Lung (tissue), 11 donors: ENCODE measurements at regions not wholly inside any gene's neighbourhood (a gene's known extent, or its start where the extent isn't known, plus 50 kb on each side); places are given as distances from the start of the nearest gene placed in this dataset.

ENCODE experiments used
- ATAC-seq: fragments of 200-7000 bp; cut with Tn5 transposase; one replicate; pipeline ENCODE4 v1.9.1; 2020; ENCODE audit warnings: moderate number of reproducible peaks; ENCODE audit not compliant: insufficient read depth, low FRiP score
- DNase-seq, 3 donors: peaks; one replicate each; pipeline ENCODE4 v3.0.0-alpha.2; 2013 to 2017
- H3K27ac ChIP-seq, 2 donors: one replicate each; pipeline ENCODE4 v1.5.1; 2013; ENCODE audit warnings: mild to moderate bottlenecking in 2 of 2, moderate library complexity in 2 of 2, control low read depth in 1 of 2, inconsistent platforms in 1 of 2, low read depth in 1 of 2, low read length in 1 of 2
- H3K27me3 ChIP-seq, 3 donors: one replicate each; pipeline ENCODE4 v1.5.1; 2013; ENCODE audit warnings: low read length in 2 of 3; ENCODE audit not compliant: control insufficient read depth in 3 of 3, insufficient read depth in 3 of 3
- H3K36me3 ChIP-seq, 4 donors: one replicate each; pipeline ENCODE4 v1.5.1; 2013; ENCODE audit warnings: low read length in 4 of 4, mild to moderate bottlenecking in 1 of 4, moderate library complexity in 1 of 4; ENCODE audit not compliant: control insufficient read depth in 4 of 4, insufficient read depth in 4 of 4
- H3K4me1 ChIP-seq, 5 donors: one replicate each; pipeline ENCODE4 v1.5.1; 2013; ENCODE audit warnings: low read length in 5 of 5, mild to moderate bottlenecking in 2 of 5, moderate library complexity in 1 of 5; ENCODE audit not compliant: control insufficient read depth in 5 of 5, insufficient read depth in 5 of 5
- H3K4me3 ChIP-seq: one replicate; pipeline ENCODE4 v1.5.1; 2013; ENCODE audit warnings: mild to moderate bottlenecking, control low read depth, moderate library complexity
- H3K9ac ChIP-seq, 2 donors: one replicate each; pipeline ENCODE4 v1.5.1; 2013; ENCODE audit warnings: low read length in 2 of 2, control low read depth in 1 of 2; ENCODE audit not compliant: insufficient read depth in 1 of 2
- H3K9me3 ChIP-seq, 4 donors: one replicate each; pipeline ENCODE4 v1.5.1; 2013; ENCODE audit warnings: low read length in 3 of 4, mild to moderate bottlenecking in 1 of 4, moderate library complexity in 1 of 4; ENCODE audit not compliant: control insufficient read depth in 4 of 4, insufficient read depth in 3 of 4
- CTCF ChIP-seq: IDR thresholded peaks from 2 replicates; pipeline ENCODE4 v1.5.1; 2012; ENCODE audit warnings: mild to moderate bottlenecking; ENCODE audit errors: control extremely low read depth, extremely low read depth
- WGBS, 2 donors: extraction: QIAGEN DNeasy Blood & Tissue Kit; methylation state at CpG; one replicate each; pipeline ENCODE4 v1.1.7; 2013; 5-methylcytosine and 5-hydroxymethylcytosine counted together
- donor health status: control.
- donor health status: control.
- donor health status: Bipolar disorder and iron deficiency.
- donor health status: healthy.
- donor health status: DM: yes; HTN: yes; CAD: no.

GRCh38 chr11:71146846-71147245 is 105.5 kb downstream of the SHANK2 start:
- ATAC-seq (no peak), DNase-seq (no peak)
- Histone ChIP-seq H3K9ac (no peak overlapping the region), H3K4me1 (no peaks in the 10 kb centered on the region), H3K4me3 (no peak overlapping the region), H3K9me3 (peaks cover 0 to 4% (median 0%) of the 10 kb centered on the region in 4 donors), H3K27ac (no peak overlapping the region), H3K27me3 (peaks cover 0 to 2% (median 0%) of the 10 kb centered on the region in 3 donors), H3K36me3 (no peaks in the 10 kb centered on the region)
- TF ChIP-seq CTCF, result no peak
- WGBS, 2 donors, result 93 to 95% methylated on average over 20 of the region's 20 CpGs

GRCh38 chr11:71145988-71146824 is 106.2 kb downstream of the SHANK2 start:
- H3K9ac ChIP-seq, result no peak overlapping the region
- H3K9me3 ChIP-seq, result peaks cover 0 to 4% (median 0%) of the 10 kb centered on the region in 4 donors
- H3K36me3 ChIP-seq, result no peaks in the 10 kb centered on the region
- no peak overlapping the region for H3K27ac ChIP-seq
- DNase-seq, result no peak
- TF ChIP-seq CTCF, result no peak
- H3K4me3 ChIP-seq, result no peak overlapping the region
- no peak for ATAC-seq
- H3K27me3 ChIP-seq, result peaks cover 0 to 2% (median 0%) of the 10 kb centered on the region in 3 donors
- H3K4me1 ChIP-seq, result no peaks in the 10 kb centered on the region
- 80% methylated on average over 24 of the region's 24 CpGs for WGBS, 2 donors

- Histone ChIP-seq H3K4me3 (no peak overlapping the region), H3K9ac (no peak overlapping the region), H3K4me1 (peaks cover 0 to 2% (median 0%) of the 10 kb centered on the region in 5 donors), H3K27ac (no peak overlapping the region), H3K36me3 (no peaks in the 10 kb centered on the region), H3K27me3 (peaks cover 0 to 2% (median 0%) of the 10 kb centered on the region in 3 donors), H3K9me3 (peaks cover 0 to 4% (median 0%) of the 10 kb centered on the region in 4 donors)
- 91 to 92% methylated on average over 9 of the region's 9 CpGs for WGBS, 2 donors
- TF ChIP-seq CTCF, result no peak
- ATAC-seq, result no peak
- DNase-seq, result no peak
Measured at GRCh38 chr11:71145368-71145767, 107.0 kb downstream of the SHANK2 start.
